ENCODE measurements at regions not wholly inside any gene's neighbourhood (a gene's known extent, or its start where the extent isn't known, plus 50 kb on each side); places are given as distances from the start of the nearest gene placed in this dataset.

GRCh38 chr3:59320080-59320479 lies 270.3 kb upstream of the CFAP20DC start:
- no peak for TF ChIP-seq POLR2A (IDR thresholded peaks at IDR 0.05; ENCODE audit: low read depth, low read length)
- TF ChIP-seq PAX5 (IDR thresholded peaks at IDR 0.05; ENCODE audit: insufficient read depth, low read length, severe bottlenecking): no peak
- TF ChIP-seq POLR2AphosphoS5 (IDR thresholded peaks at IDR 0.05; ENCODE audit: low read depth, low read length): no peak

Data from GM12891 (cell line).